Endodermal cell (in vitro differentiated cells): ENCODE measurements at regions not wholly inside any gene's neighbourhood (a gene's known extent, or its start where the extent isn't known, plus 50 kb on each side); places are given as distances from the start of the nearest gene placed in this dataset.
"Not testable (repeated sequence)": the region's sequence is repeated elsewhere in the genome, so short reads cannot be mapped to it uniquely, and the experiment has no call there.

Source experiments
- DNase-seq: peaks from one replicate; pipeline ENCODE4 v3.0.0-alpha.2; 2017
- H3K27ac ChIP-seq: 2 replicates; pipeline ENCODE4 v1.5.1; 2013; ENCODE audit warnings: mild to moderate bottlenecking, low read depth, low read length, moderate library complexity
- H3K27me3 ChIP-seq: 2 replicates; pipeline ENCODE4 v1.6.1; 2013; ENCODE audit warnings: mild to moderate bottlenecking, low read length, moderate library complexity; ENCODE audit not compliant: insufficient read depth, control insufficient read depth, poor library complexity, severe bottlenecking
- H3K36me3 ChIP-seq: 2 replicates; pipeline ENCODE4 v1.7.0; 2013; ENCODE audit warnings: mild to moderate bottlenecking, low read length, moderate library complexity; ENCODE audit not compliant: control insufficient read depth, insufficient read depth
- H3K4me1 ChIP-seq: one replicate; pipeline ENCODE4 v1.7.0; 2013; ENCODE audit warnings: low read length; ENCODE audit not compliant: control insufficient read depth, insufficient read depth
- H3K4me3 ChIP-seq: 2 replicates; pipeline ENCODE4 v1.5.1; 2013; ENCODE audit warnings: mild to moderate bottlenecking, low read length, moderate library complexity
- H3K9ac ChIP-seq: 2 replicates; pipeline ENCODE4 v1.6.1; 2013; ENCODE audit warnings: mild to moderate bottlenecking, low read length, moderate library complexity; ENCODE audit not compliant: poor library complexity, severe bottlenecking; ENCODE audit errors: extremely low read depth
- H3K9me3 ChIP-seq: 2 replicates; pipeline ENCODE4 v1.6.1; 2013; ENCODE audit warnings: mild to moderate bottlenecking, low read length, moderate library complexity; ENCODE audit not compliant: control insufficient read depth
- H3K27ac Mint-ChIP-seq: 2 replicates; pipeline ENCODE4 v1.8.0; 2020; ENCODE audit warnings: mixed read lengths
- H3K27me3 Mint-ChIP-seq: 2 replicates; pipeline ENCODE4 v1.8.0; 2021; ENCODE audit warnings: mild to moderate bottlenecking, mixed read lengths; ENCODE audit not compliant: insufficient read depth
- H3K36me3 Mint-ChIP-seq: 2 replicates; pipeline ENCODE4 v1.8.0; 2020; ENCODE audit warnings: low read depth, mixed read lengths
- H3K4me1 Mint-ChIP-seq: 2 replicates; pipeline ENCODE4 v1.8.0; 2020; ENCODE audit warnings: mixed read lengths
- H3K4me3 Mint-ChIP-seq: 2 replicates; pipeline ENCODE4 v1.8.0; 2020; ENCODE audit warnings: mild to moderate bottlenecking, moderate library complexity, mixed read lengths
- H3K9me3 Mint-ChIP-seq: 2 replicates; pipeline ENCODE4 v1.8.0; 2020; ENCODE audit warnings: mild to moderate bottlenecking, mixed read lengths
- WGBS, 2 experiments: methylation state at CpG; one replicate each; pipeline versions ENCODE4 v1.1.5 to v1.1.7; 2013; ENCODE audit warnings: missing lambda C conversion rate in 2 of 2, mixed read lengths in 1 of 2; ENCODE audit not compliant: insufficient coverage in 1 of 2, insufficient read length in 1 of 2; 5-methylcytosine and 5-hydroxymethylcytosine counted together

DNA sequence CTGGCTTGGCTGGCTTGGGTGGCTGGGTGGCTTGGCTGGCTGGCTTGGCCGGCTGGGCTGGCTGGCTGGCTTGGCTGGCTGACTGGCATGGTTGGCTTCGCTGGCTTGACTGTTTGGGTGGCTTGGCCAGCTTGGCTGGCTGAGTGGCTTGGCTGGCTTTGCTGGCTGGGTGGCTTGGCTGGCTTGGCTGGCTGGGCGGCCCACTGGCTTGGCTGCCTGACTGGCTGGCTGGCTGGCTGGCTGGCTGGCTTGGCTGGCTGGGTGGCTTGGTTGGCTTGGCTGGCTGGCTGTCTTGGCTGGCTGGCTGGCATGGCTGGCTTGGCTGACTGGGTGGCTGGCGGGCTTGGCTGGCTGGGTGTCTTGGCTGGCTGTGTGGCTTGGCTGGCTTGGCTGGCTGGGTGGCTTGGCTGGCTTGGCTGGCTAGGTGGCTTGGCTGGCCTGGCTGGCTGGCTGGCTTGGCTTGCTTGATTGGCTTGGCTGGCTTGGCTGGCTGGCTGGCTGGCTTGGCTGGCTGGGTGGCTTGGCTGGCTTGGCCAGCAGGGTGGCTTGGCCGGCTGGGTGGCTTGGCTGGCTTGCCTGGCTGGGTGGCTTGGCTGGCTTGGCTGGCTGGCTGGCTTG lies 244.2 kb upstream of the POTEB2 start:
- not testable (repeated sequence) for H3K27ac ChIP-seq, H3K27ac Mint-ChIP-seq, H3K9me3 Mint-ChIP-seq, H3K9ac ChIP-seq, H3K4me3 Mint-ChIP-seq, H3K27me3 ChIP-seq, H3K36me3 Mint-ChIP-seq, H3K4me1 Mint-ChIP-seq, H3K36me3 ChIP-seq, H3K27me3 Mint-ChIP-seq, DNase-seq, H3K4me1 ChIP-seq, H3K9me3 ChIP-seq, H3K4me3 ChIP-seq
- WGBS, 2 experiments = 56 to 90% methylated on average over 1 of the region's 5 CpGs

- not testable (repeated sequence) for H3K36me3 ChIP-seq, H3K9me3 Mint-ChIP-seq, H3K9ac ChIP-seq, H3K27me3 Mint-ChIP-seq, H3K27me3 ChIP-seq, H3K4me1 ChIP-seq, H3K27ac ChIP-seq, H3K4me3 Mint-ChIP-seq, H3K4me1 Mint-ChIP-seq, H3K36me3 Mint-ChIP-seq, H3K4me3 ChIP-seq, H3K27ac Mint-ChIP-seq, H3K9me3 ChIP-seq, DNase-seq
- no CpG with 5 or more reads among the region's 3 CpGs for WGBS, 2 experiments
Observed at GRCh38 chr15:21108384-21108783, 242.3 kb upstream of the POTEB2 start.

DNA sequence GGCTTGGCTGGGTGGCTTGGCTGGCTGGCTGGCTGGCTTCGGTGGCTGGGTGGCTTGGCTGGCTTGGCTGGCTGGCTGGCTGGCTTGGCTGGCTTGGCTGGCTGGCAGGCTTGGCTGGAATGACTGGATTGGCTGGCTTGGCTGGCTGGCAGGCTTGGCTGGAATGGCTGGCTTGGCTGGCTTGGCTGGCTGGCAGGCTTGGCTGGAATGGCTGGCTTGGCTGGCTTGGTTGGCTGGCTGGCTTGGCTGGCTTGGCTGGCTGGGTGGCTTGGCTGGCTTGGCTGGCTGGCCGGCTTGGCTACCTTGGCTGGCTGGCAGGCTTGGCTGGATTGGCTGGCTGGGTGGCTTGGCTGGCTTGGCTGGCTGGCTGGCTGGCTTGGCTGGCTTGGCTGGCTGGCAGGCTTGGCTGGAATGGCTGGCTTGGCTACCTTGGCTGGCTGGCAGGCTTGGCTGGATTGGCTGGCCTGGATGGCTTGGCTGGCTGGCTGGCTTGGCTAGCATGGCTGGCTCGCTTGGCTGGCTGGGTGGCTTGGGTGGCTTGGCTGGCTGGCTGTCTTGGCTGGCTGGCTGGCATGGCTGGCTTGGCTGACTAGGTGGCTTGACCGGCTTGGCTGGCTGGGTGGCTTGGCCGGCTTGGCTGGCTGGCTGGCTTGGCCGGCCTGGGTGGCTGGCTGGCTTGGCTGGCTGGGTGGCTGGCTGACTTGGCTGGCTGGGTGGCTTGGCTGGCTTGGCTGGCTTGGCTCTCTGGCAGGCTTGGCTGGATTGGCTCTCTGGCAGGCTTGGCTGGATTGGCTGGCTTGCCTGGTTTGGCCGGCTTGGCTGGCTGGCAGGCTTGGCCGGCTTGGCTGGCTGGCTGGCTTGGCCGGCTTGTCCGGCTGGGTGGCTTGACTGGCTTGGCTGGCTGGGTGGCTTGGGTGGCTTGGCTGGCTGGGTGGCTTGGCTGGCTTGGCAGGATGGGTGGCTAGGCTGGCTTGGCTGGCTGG lies 241.6 kb upstream of the POTEB2 start:
- H3K9ac ChIP-seq, H3K27ac ChIP-seq, DNase-seq, H3K27me3 Mint-ChIP-seq, H3K4me3 Mint-ChIP-seq, H3K9me3 Mint-ChIP-seq, H3K27ac Mint-ChIP-seq, H3K4me3 ChIP-seq, H3K36me3 ChIP-seq, H3K4me1 ChIP-seq, H3K36me3 Mint-ChIP-seq, H3K27me3 ChIP-seq, H3K9me3 ChIP-seq, H3K4me1 Mint-ChIP-seq: not testable (repeated sequence)
- whole genome bisulfite sequencing, 2 experiments = no CpG with 5 or more reads among the region's 10 CpGs

DNA sequence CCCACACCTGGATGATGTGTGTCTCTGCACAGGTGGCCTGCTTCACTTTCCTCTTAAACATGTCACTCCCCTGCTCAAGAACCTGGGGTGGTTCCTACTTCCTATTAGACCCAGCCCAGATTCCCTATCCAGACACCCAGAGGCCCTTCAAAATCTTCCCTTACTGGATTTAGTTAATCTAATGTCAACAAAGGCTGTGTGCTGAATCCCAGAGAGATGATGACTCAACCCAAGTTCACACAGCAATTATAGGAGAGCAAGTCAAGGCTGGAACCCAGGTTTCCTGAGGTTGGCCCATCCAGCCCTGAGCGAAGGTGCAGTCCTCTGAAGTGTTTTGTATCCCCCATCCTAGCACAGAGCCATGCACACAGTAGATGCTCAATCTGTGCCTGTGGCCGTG lies 230.5 kb upstream of the POTEB2 start:
- not testable (repeated sequence) for H3K27ac Mint-ChIP-seq, H3K27me3 ChIP-seq, H3K36me3 ChIP-seq, H3K27me3 Mint-ChIP-seq, DNase-seq, H3K36me3 Mint-ChIP-seq, H3K4me3 Mint-ChIP-seq, H3K27ac ChIP-seq, H3K9me3 ChIP-seq, H3K9me3 Mint-ChIP-seq, H3K9ac ChIP-seq, H3K4me3 ChIP-seq, H3K4me1 ChIP-seq, H3K4me1 Mint-ChIP-seq
- no CpG with 5 or more reads among the region's 2 CpGs for WGBS, 2 experiments

DNA sequence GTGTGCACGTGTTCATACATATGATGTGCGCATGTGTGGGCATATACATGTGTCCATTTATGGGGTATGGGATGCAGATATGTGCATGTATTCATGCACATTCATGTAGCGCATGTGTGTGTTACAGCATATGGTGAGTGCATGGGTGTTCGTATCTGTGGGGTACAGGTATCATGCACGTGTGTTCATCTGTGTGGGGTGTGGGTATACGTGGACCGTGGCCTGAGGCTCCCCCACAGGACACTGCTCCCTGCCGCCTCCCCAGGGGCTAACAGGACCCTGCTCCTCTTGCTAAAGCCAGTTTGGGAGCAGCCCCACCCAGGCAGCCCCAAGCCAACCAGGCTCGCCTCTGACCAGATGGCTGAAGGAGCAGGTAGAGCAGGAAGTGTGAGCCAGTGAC lies 213.4 kb upstream of the POTEB2 start:
- no CpG with 5 or more reads among the region's 9 CpGs for WGBS, 2 experiments
- H3K9ac ChIP-seq, H3K4me3 Mint-ChIP-seq, H3K4me1 Mint-ChIP-seq, H3K36me3 ChIP-seq, H3K4me1 ChIP-seq, H3K27me3 ChIP-seq, H3K9me3 ChIP-seq, DNase-seq, H3K36me3 Mint-ChIP-seq, H3K27me3 Mint-ChIP-seq, H3K27ac Mint-ChIP-seq, H3K4me3 ChIP-seq, H3K9me3 Mint-ChIP-seq, H3K27ac ChIP-seq: not testable (repeated sequence)

DNA sequence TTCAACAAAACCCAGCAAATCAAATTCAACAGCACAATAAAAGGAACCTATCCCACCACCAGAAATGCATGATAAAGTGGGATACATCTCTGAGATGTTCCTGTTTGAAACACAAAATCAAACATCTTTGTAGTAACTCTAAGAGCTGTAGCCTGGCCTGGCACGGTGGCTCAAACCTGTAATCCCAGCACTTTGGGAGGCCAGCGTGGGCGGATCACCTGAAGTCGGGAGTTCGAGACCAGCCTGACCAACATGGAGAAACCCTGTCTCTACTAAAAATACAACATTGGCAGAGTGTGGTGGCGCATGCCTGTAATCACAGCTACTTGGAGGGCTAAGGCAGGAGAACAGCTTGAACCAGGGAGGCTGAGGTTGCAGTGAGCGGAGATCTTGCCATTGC lies 202.8 kb upstream of the POTEB2 start:
- not testable (repeated sequence) for H3K36me3 ChIP-seq, H3K4me3 ChIP-seq, H3K4me3 Mint-ChIP-seq, H3K4me1 ChIP-seq, H3K27ac Mint-ChIP-seq, H3K27me3 Mint-ChIP-seq, DNase-seq, H3K36me3 Mint-ChIP-seq, H3K27me3 ChIP-seq, H3K9me3 ChIP-seq, H3K9ac ChIP-seq, H3K27ac ChIP-seq, H3K4me1 Mint-ChIP-seq
- WGBS, 2 experiments = no CpG with 5 or more reads among the region's 7 CpGs
- peaks cover 14% of the 10 kb centered on the region for H3K9me3 Mint-ChIP-seq

DNA sequence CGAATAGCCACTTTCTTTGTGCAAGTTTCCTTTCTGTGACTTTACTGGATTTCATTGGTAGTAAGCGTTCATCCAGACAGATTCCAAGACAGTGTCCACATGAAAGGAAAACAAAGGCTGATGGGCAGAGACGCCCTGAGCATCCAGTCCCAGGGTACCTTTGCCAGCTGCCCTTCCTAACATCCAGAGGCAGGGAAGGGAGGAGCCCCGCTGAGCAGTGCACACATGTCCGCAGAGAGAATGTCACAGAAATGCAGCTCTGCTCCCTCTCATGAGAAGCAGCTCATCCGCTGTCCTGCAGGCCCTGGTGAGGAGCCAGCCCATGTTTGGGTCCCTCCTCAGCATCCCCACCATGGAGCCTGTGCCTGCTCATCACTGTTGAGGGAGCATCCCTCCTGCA lies 197.4 kb upstream of the POTEB2 start:
- not testable (repeated sequence) for H3K36me3 Mint-ChIP-seq, H3K4me3 Mint-ChIP-seq, H3K36me3 ChIP-seq, H3K27ac Mint-ChIP-seq, H3K4me1 ChIP-seq, DNase-seq, H3K27ac ChIP-seq, H3K27me3 ChIP-seq, H3K27me3 Mint-ChIP-seq, H3K9ac ChIP-seq, H3K4me3 ChIP-seq, H3K9me3 ChIP-seq, H3K4me1 Mint-ChIP-seq
- 55 to 70% methylated on average over 2 to 5 of the region's 6 CpGs for WGBS, 2 experiments
- peaks cover 19% of the 10 kb centered on the region for H3K9me3 Mint-ChIP-seq
